Psoas muscle (tissue), 7 donors: ENCODE measurements at regions not wholly inside any gene's neighbourhood (a gene's known extent, or its start where the extent isn't known, plus 50 kb on each side); places are given as distances from the start of the nearest gene placed in this dataset.

Experiments
- ATAC-seq, 4 donors: fragments of 200-7000 bp; cut with Tn5 transposase; one replicate each; pipeline ENCODE4 v1.9.1; 2020; ENCODE audit warnings: moderate library complexity in 3 of 4, mild to moderate bottlenecking in 2 of 4
- DNase-seq, 2 donors: peaks; one replicate each; pipeline ENCODE4 v3.0.0-alpha.2; 2020
- H3K27ac ChIP-seq: fragments of 200-600 bp; one replicate; pipeline ENCODE4 v1.8.0; 2022
- H3K27me3 ChIP-seq, 3 donors: fragments of 200-600 bp in 1 of 3; one replicate each; pipeline versions ENCODE4 v1.6.1 to v1.8.0; 2013 to 2022; ENCODE audit warnings: low read length in 2 of 3, mild to moderate bottlenecking in 2 of 3, moderate library complexity in 1 of 3; ENCODE audit not compliant: insufficient read depth in 3 of 3
- H3K36me3 ChIP-seq, 2 donors: fragments of 200-600 bp in 1 of 2; one replicate each; pipeline versions ENCODE4 v1.6.1 to v1.8.0; 2013 to 2022; ENCODE audit warnings: low read depth in 1 of 2, mild to moderate bottlenecking in 1 of 2, moderate library complexity in 1 of 2; ENCODE audit not compliant: insufficient read depth in 1 of 2
- H3K4me1 ChIP-seq: fragments of 200-600 bp; one replicate; pipeline ENCODE4 v1.8.0; 2022
- H3K4me3 ChIP-seq: fragments of 200-600 bp; one replicate; pipeline ENCODE4 v1.8.0; 2022; ENCODE audit warnings: mild to moderate bottlenecking
- H3K9me3 ChIP-seq: fragments of 200-600 bp; one replicate; pipeline ENCODE4 v1.8.0; 2022
- CTCF ChIP-seq: fragments of 200-600 bp; IDR thresholded peaks from one replicate; pipeline ENCODE4 v1.8.0; 2022; ENCODE audit warnings: antibody characterized with exemption
- WGBS, 3 donors: extraction: QIAGEN DNeasy Blood & Tissue Kit; methylation state at CpG; one replicate each; pipeline versions ENCODE4 v1.1.6 to v1.1.7; 2013; 5-methylcytosine and 5-hydroxymethylcytosine counted together
- intact Hi-C, 2 donors: fragments of 100-400 bp; cut with DNase I; formaldehyde crosslinking; loops; one replicate each; pipeline versions ENCODE4 v1.11.0 to v1.14.2; 2022
- donor health status: healthy with polysubstance abuse.
- donor health status: DM: no; HTN: no; CAD: no; lungs with moderate emphysema.
- donor health status: Bipolar disorder and iron deficiency.
- donor health status: healthy.
- donor health status: DM: yes; HTN: yes; CAD: no.
- donor health status: DM: no; HTN: no; CAD: no.
- donor health status: DM: yes; HTN: yes; CAD: no.

GRCh38 chr6:76772951-76773350 is 690.3 kb downstream of the HTR1B start:
- H3K27me3 ChIP-seq = no peaks in the 10 kb centered on the region
- H3K4me1 ChIP-seq = no peaks in the 10 kb centered on the region
- no peaks in the 10 kb centered on the region for H3K36me3 ChIP-seq
- no peak for DNase-seq
- ATAC-seq = no peak
- 2 to 42% (median 33%) methylated on average over 2 of the region's 2 CpGs for WGBS, 3 donors
- intact Hi-C loops = no loop called here
- no peak overlapping the region for H3K27ac ChIP-seq
- no peak overlapping the region for H3K4me3 ChIP-seq
- TF ChIP-seq CTCF = no peak
- no peaks in the 10 kb centered on the region for H3K9me3 ChIP-seq

- Histone ChIP-seq H3K4me1 (no peaks in the 10 kb centered on the region), H3K4me3 (no peak overlapping the region), H3K36me3 (no peaks in the 10 kb centered on the region), H3K27me3 (no peaks in the 10 kb centered on the region), H3K27ac (no peak overlapping the region), H3K9me3 (no peaks in the 10 kb centered on the region)
- no peak for TF ChIP-seq CTCF
- ATAC-seq (no peak), DNase-seq (no peak)
- 38 to 47% (median 45%) methylated on average over 2 of the region's 2 CpGs for WGBS, 3 donors
- intact Hi-C loops = no loop called here
Observed at GRCh38 chr6:76771059-76771634, 692.1 kb downstream of the HTR1B start.

- no peak for TF ChIP-seq CTCF
- ATAC-seq (no peak), DNase-seq (no peak)
Observed at GRCh38 chr6:76770281-76770680, 693.0 kb downstream of the HTR1B start.

GRCh38 chr6:76768556-76768955 is 694.7 kb downstream of the HTR1B start:
- H3K4me3 ChIP-seq = no peak overlapping the region
- H3K27me3 ChIP-seq = no peaks in the 10 kb centered on the region
- ATAC-seq (no peak), DNase-seq (no peak)
- no peaks in the 10 kb centered on the region for H3K4me1 ChIP-seq
- no peak overlapping the region for H3K27ac ChIP-seq
- intact Hi-C loops = no loop called here
- 11 to 29% (median 25%) methylated on average over 2 of the region's 2 CpGs for WGBS, 3 donors
- no peaks in the 10 kb centered on the region for H3K36me3 ChIP-seq
- no peak for TF ChIP-seq CTCF
- H3K9me3 ChIP-seq = no peaks in the 10 kb centered on the region

More at GRCh38 chr6:76770281-76770680, 693.0 kb downstream of the HTR1B start:
- Histone ChIP-seq H3K9me3 (no peaks in the 10 kb centered on the region), H3K27me3 (no peaks in the 10 kb centered on the region), H3K36me3 (no peaks in the 10 kb centered on the region), H3K4me1 (no peaks in the 10 kb centered on the region), H3K27ac (no peak overlapping the region), H3K4me3 (no peak overlapping the region)
- 60 to 72% (median 69%) methylated on average over 2 of the region's 2 CpGs for WGBS, 3 donors
- intact Hi-C loops = no loop called here

- Histone ChIP-seq H3K4me3 (no peak overlapping the region), H3K9me3 (no peaks in the 10 kb centered on the region), H3K27ac (no peak overlapping the region), H3K4me1 (no peaks in the 10 kb centered on the region), H3K36me3 (no peaks in the 10 kb centered on the region), H3K27me3 (no peaks in the 10 kb centered on the region)
- intact Hi-C loops = no loop called here
- WGBS, 3 donors = 64 to 77% (median 66%) methylated on average over 2 of the region's 2 CpGs
- no peak for TF ChIP-seq CTCF
- DNase-seq (no peak), ATAC-seq (no peak)
Observed at GRCh38 chr6:76764057-76764456, 691.6 kb upstream of the IMPG1 start.
